ENCODE measurements at regions not wholly inside any gene's neighbourhood (a gene's known extent, or its start where the extent isn't known, plus 50 kb on each side); places are given as distances from the start of the nearest gene placed in this dataset.

- TF ChIP-seq CTCF (IDR thresholded peaks at IDR 0.05) (peak in 1 of 5 experiments; percentile 26), POLR2AphosphoS5 (IDR thresholded peaks at IDR 0.05) (peak in 2 of 3 donors; percentile 49 to 58), POLR2A (IDR thresholded peaks at IDR 0.05) (peak; percentile 66)
These were observed 129.4 kb downstream of the TFCP2L1 start for GRCh38 chr2:121155502-121156056.
